SK-N-SH (cell line): ENCODE measurements at regions not wholly inside any gene's neighbourhood (a gene's known extent, or its start where the extent isn't known, plus 50 kb on each side); places are given as distances from the start of the nearest gene placed in this dataset.

ENCODE experiments used
- CTCF ChIA-PET: fragments of 300-600, 350-600 bp; formaldehyde crosslinking; extraction: SDS; loops from one replicate; lab custom pipeline; 2021; lab: Yijun Ruan, JAX
- POLR2A ChIA-PET: fragments of 350-600 bp; sonication (Branson Sonifier 250); formaldehyde crosslinking; extraction: SDS; loops from one replicate; lab custom pipeline; 2020; ENCODE audit warnings: antibody characterized with exemption, inconsistent platforms; lab: Yijun Ruan, JAX
- DNase-seq: peaks from one replicate; pipeline ENCODE4 v3.0.0; 2012
- H2AFZ ChIP-seq: fragments of 200-600 bp; sonication (generic); 2 replicates; pipeline ENCODE4 v1.8.1; 2016; ENCODE audit warnings: antibody characterized with exemption, mild to moderate bottlenecking, low read depth
- H3F3A ChIP-seq: fragments of 200-600 bp; sonication (generic); replicated peaks from 2 replicates; pipeline ENCODE3; 2016; ENCODE audit warnings: antibody characterized with exemption, mild to moderate bottlenecking; ENCODE audit not compliant: insufficient read depth
- H3K27ac ChIP-seq, 2 experiments: fragments of 200-500 bp in 1 of 2; fragments of 200-600 bp in 1 of 2; sonication (Bioruptor generic) in 1 of 2; sonication (generic), shearing (Covaris generic) in 1 of 2; 2 replicates each; pipeline versions ENCODE4 v1.5.1 to v1.6.1; 2014 to 2016; ENCODE audit warnings: low read depth in 2 of 2, inconsistent platforms in 1 of 2, low read length in 1 of 2, mild to moderate bottlenecking in 1 of 2, mixed read lengths in 1 of 2
- H3K27me3 ChIP-seq: fragments of 200-600 bp; sonication (generic), shearing (Covaris generic); 2 replicates; pipeline ENCODE4 v1.6.1; 2016; ENCODE audit warnings: mixed run types; ENCODE audit not compliant: insufficient read depth
- H3K36me3 ChIP-seq, 2 experiments: fragments of 200-500 bp in 1 of 2; fragments of 200-600 bp in 1 of 2; sonication (Bioruptor generic) in 1 of 2; sonication (generic) in 1 of 2; replicated peaks in 1 of 2; 2 replicates each; pipeline versions ENCODE3 to v1.5.1; 2014 to 2016; ENCODE audit warnings: low read length in 1 of 2, mild to moderate bottlenecking in 1 of 2; ENCODE audit not compliant: insufficient read depth in 2 of 2, control insufficient read depth in 1 of 2
- H3K4me1 ChIP-seq, 2 experiments: fragments of 200-500 bp in 1 of 2; fragments of 200-600 bp in 1 of 2; sonication (Bioruptor generic) in 1 of 2; sonication (generic), shearing (Covaris generic) in 1 of 2; 2 replicates each; pipeline versions ENCODE4 v1.5.1 to v1.6.1; 2014 to 2016; ENCODE audit warnings: low read depth in 1 of 2, low read length in 1 of 2, mixed run types in 1 of 2; ENCODE audit not compliant: insufficient read depth in 2 of 2, control insufficient read depth in 1 of 2
- H3K4me2 ChIP-seq: fragments of 200-600 bp; sonication (generic), shearing (Covaris generic); 2 replicates; pipeline ENCODE4 v1.6.1; 2017; ENCODE audit warnings: mixed run types
- H3K4me3 ChIP-seq, 2 experiments: fragments of 200-500 bp in 1 of 2; fragments of 200-600 bp in 1 of 2; sonication (Bioruptor generic) in 1 of 2; sonication (generic), shearing (Covaris generic) in 1 of 2; 2 replicates each; pipeline versions ENCODE4 v1.5.1 to v1.8.1; 2014 to 2016; ENCODE audit warnings: low read depth in 2 of 2, inconsistent platforms in 1 of 2, low read length in 1 of 2, mild to moderate bottlenecking in 1 of 2, mixed read lengths in 1 of 2, moderate library complexity in 1 of 2
- H3K79me2 ChIP-seq: fragments of 200-600 bp; sonication (generic); 2 replicates; pipeline ENCODE4 v1.8.1; 2017; ENCODE audit warnings: mild to moderate bottlenecking; ENCODE audit not compliant: insufficient read depth
- H3K9ac ChIP-seq: fragments of 200-600 bp; sonication (generic); 2 replicates; pipeline ENCODE4 v1.6.1; 2017; ENCODE audit warnings: mixed run types
- H3K9me2 ChIP-seq: fragments of 200-600 bp; sonication (generic); 2 replicates; pipeline ENCODE4 v1.6.1; 2017; ENCODE audit warnings: mixed run types
- H3K9me3 ChIP-seq: fragments of 200-600 bp; sonication (generic); 2 replicates; pipeline ENCODE4 v1.6.1; 2017; ENCODE audit warnings: mixed run types, mild to moderate bottlenecking, moderate library complexity
- H4K20me1 ChIP-seq: fragments of 200-600 bp; sonication (generic); 2 replicates; pipeline ENCODE4 v1.6.1; 2017; ENCODE audit warnings: mild to moderate bottlenecking, mixed run types; ENCODE audit not compliant: insufficient read depth
- CHD2 ChIP-seq: fragments of 150-350 bp; IDR thresholded peaks from 2 replicates; pipeline ENCODE4 v1.6.1; 2018; ENCODE audit warnings: low read length; ENCODE audit not compliant: partially characterized antibody
- EP300 ChIP-seq, 2 experiments: IDR thresholded peaks; 2 replicates each; pipeline versions ENCODE4 v1.4.0 to v1.6.1; 2012; ENCODE audit warnings: borderline replicate concordance in 1 of 2, low read depth in 1 of 2, low read length in 1 of 2
- EZH2phosphoT487 ChIP-seq: fragments of 200-600 bp; sonication (generic); IDR thresholded peaks from 2 replicates; pipeline ENCODE4 v1.6.1; 2017; ENCODE audit warnings: low read depth, mixed run types, mild to moderate bottlenecking, antibody characterized with exemption, moderate library complexity, borderline replicate concordance
- FOXM1 ChIP-seq: IDR thresholded peaks from 2 replicates; pipeline ENCODE4 v1.4.0; 2012; ENCODE audit warnings: low read depth, mild to moderate bottlenecking
- GATA2 ChIP-seq: sonication (generic); formaldehyde crosslinking; IDR thresholded peaks from 2 replicates; pipeline ENCODE4 v1.5.0; 2020; ENCODE audit warnings: mild to moderate bottlenecking, missing genetic modification reagents
- NFIC ChIP-seq: IDR thresholded peaks from 2 replicates; pipeline ENCODE4 v1.4.0; 2012; ENCODE audit warnings: borderline replicate concordance
- NRF1 ChIP-seq: IDR thresholded peaks from 2 replicates; pipeline ENCODE4 v1.6.1; 2012; ENCODE audit warnings: low read depth, mild to moderate bottlenecking, low read length
- RAD21 ChIP-seq: IDR thresholded peaks from 2 replicates; pipeline ENCODE4 v1.6.1; 2012; ENCODE audit warnings: mild to moderate bottlenecking, low read length
- RXRA ChIP-seq: IDR thresholded peaks from 2 replicates; pipeline ENCODE4 v1.4.0; 2012; ENCODE audit warnings: low read depth, mild to moderate bottlenecking, borderline replicate concordance
- SIN3A ChIP-seq: IDR thresholded peaks from 2 replicates; pipeline ENCODE4 v1.6.1; 2012; ENCODE audit warnings: low read depth, mild to moderate bottlenecking, low read length, moderate library complexity, borderline replicate concordance
- TAF1 ChIP-seq: IDR thresholded peaks from 2 replicates; pipeline ENCODE4 v1.6.1; 2012; ENCODE audit warnings: low read depth, mild to moderate bottlenecking, low read length, moderate library complexity, borderline replicate concordance
- TCF12 ChIP-seq: IDR thresholded peaks from 2 replicates; pipeline ENCODE4 v1.4.0; 2012
- TEAD4 ChIP-seq: IDR thresholded peaks from 2 replicates; pipeline ENCODE4 v1.4.0; 2012; ENCODE audit warnings: mild to moderate bottlenecking, borderline replicate concordance; ENCODE audit not compliant: insufficient read depth
- whole genome bisulfite sequencing: methylation state at CpG from one replicate; pipeline ENCODE4 v1.1.6; 2017; ENCODE audit warnings: low lambda C conversion rate; 5-methylcytosine and 5-hydroxymethylcytosine counted together
- TF ChIP-seq, protein P1 (sequence below): IDR thresholded peaks from 2 replicates; pipeline ENCODE4 v1.4.0; 2012; ENCODE audit warnings: low read depth, borderline replicate concordance
- TF ChIP-seq, protein P2 (sequence below): IDR thresholded peaks from 2 replicates; pipeline ENCODE4 v1.6.1; 2012; ENCODE audit warnings: mild to moderate bottlenecking, low read depth, low read length, moderate library complexity
- TF ChIP-seq, protein P3 (sequence below): IDR thresholded peaks from 2 replicates; pipeline ENCODE4 v1.4.0; 2012; ENCODE audit warnings: low read depth

DNA sequence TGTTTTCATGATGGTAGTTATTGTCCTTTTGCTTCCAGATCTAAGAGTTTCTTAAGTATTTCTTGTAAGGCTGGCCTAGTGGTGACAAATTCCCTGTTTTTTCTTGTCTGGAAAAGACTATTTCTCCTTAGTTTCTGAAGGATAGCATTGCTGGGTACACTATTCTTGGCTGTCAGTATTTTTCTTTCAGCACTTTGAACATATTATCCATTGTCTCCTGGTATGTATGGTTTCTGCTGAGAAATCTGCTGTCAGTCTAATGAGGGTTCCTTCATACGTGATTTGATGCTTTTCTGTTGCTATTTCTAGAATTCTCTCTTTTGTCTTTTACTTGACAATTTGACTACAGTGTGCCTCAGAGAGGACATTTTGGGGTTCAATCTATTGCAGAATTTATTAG, 134.3 kb downstream of the CGGBP1 start:
- H3K27me3 ChIP-seq, result no peaks in the 10 kb centered on the region
- H2AFZ ChIP-seq, result no peak overlapping the region
- H3K79me2 ChIP-seq, result no peaks in the 10 kb centered on the region
- no peaks in the 10 kb centered on the region for H3F3A ChIP-seq
- no peaks in the 10 kb centered on the region for H3K9me2 ChIP-seq
- H3K4me3 ChIP-seq, result no peak overlapping the region
- no peaks in the 10 kb centered on the region for H4K20me1 ChIP-seq
- ChIA-PET POLR2A (interaction anchor here (0.6 kb wide), 1 partner anchor 28 kb away, joined by 4 read pairs; no protein-coding TSS in a partner anchor), CTCF (no interaction called here)
- TF ChIP-seq, protein P1, sequence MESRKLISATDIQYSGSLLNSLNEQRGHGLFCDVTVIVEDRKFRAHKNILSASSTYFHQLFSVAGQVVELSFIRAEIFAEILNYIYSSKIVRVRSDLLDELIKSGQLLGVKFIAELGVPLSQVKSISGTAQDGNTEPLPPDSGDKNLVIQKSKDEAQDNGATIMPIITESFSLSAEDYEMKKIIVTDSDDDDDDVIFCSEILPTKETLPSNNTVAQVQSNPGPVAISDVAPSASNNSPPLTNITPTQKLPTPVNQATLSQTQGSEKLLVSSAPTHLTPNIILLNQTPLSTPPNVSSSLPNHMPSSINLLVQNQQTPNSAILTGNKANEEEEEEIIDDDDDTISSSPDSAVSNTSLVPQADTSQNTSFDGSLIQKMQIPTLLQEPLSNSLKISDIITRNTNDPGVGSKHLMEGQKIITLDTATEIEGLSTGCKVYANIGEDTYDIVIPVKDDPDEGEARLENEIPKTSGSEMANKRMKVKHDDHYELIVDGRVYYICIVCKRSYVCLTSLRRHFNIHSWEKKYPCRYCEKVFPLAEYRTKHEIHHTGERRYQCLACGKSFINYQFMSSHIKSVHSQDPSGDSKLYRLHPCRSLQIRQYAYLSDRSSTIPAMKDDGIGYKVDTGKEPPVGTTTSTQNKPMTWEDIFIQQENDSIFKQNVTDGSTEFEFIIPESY, result no peak
- TF ChIP-seq EZH2phosphoT487, result no peak
- no peak for TF ChIP-seq CHD2
- no peak for TF ChIP-seq TCF12
- DNase-seq, result no peak
- 8% methylated on average over 1 of the region's 1 CpG for WGBS
- H3K27ac ChIP-seq, result no peak overlapping the region
- no peak overlapping the region for H3K4me2 ChIP-seq
- H3K36me3 ChIP-seq, result no peaks in the 10 kb centered on the region
- H3K9ac ChIP-seq, result no peak overlapping the region
- H3K9me3 ChIP-seq, result no peaks in the 10 kb centered on the region; the same call in 1 of the 2 replicates
- H3K4me1 ChIP-seq, result no peaks in the 10 kb centered on the region

DNA sequence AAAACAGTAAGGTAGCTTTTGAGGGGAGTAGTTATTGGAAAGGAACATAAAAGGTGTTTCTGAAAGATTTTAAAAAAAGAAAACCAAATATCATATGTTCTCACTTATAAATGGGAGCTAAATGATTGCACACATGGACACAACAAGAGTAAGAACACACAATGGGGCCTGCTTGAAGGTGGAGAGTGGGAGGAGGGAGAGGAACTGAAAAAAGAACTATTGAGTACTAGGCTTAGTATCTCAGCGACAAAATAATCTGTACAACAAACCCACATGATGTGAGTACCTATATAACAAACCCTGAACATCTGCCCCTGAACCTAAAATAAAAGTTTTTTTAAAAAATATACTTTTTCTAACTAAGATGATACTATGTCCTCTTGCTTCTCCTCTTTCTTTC, 138.3 kb downstream of the CGGBP1 start:
- no peak for DNase-seq
- H3K4me1 ChIP-seq, result no peaks in the 10 kb centered on the region
- H3K4me2 ChIP-seq, result no peak overlapping the region
- H3F3A ChIP-seq, result no peaks in the 10 kb centered on the region
- H3K79me2 ChIP-seq, result no peaks in the 10 kb centered on the region
- H2AFZ ChIP-seq, result no peak overlapping the region
- no peaks in the 10 kb centered on the region for H4K20me1 ChIP-seq
- 0% methylated on average over 1 of the region's 1 CpG for WGBS
- H3K9me3 ChIP-seq, result no peaks in the 10 kb centered on the region; the same call in 1 of the 2 replicates
- no peak overlapping the region for H3K4me3 ChIP-seq
- H3K36me3 ChIP-seq, result no peaks in the 10 kb centered on the region
- H3K27me3 ChIP-seq, result no peaks in the 10 kb centered on the region
- ChIA-PET CTCF (no interaction called here), POLR2A (no interaction called here)
- TF ChIP-seq, protein P2, sequence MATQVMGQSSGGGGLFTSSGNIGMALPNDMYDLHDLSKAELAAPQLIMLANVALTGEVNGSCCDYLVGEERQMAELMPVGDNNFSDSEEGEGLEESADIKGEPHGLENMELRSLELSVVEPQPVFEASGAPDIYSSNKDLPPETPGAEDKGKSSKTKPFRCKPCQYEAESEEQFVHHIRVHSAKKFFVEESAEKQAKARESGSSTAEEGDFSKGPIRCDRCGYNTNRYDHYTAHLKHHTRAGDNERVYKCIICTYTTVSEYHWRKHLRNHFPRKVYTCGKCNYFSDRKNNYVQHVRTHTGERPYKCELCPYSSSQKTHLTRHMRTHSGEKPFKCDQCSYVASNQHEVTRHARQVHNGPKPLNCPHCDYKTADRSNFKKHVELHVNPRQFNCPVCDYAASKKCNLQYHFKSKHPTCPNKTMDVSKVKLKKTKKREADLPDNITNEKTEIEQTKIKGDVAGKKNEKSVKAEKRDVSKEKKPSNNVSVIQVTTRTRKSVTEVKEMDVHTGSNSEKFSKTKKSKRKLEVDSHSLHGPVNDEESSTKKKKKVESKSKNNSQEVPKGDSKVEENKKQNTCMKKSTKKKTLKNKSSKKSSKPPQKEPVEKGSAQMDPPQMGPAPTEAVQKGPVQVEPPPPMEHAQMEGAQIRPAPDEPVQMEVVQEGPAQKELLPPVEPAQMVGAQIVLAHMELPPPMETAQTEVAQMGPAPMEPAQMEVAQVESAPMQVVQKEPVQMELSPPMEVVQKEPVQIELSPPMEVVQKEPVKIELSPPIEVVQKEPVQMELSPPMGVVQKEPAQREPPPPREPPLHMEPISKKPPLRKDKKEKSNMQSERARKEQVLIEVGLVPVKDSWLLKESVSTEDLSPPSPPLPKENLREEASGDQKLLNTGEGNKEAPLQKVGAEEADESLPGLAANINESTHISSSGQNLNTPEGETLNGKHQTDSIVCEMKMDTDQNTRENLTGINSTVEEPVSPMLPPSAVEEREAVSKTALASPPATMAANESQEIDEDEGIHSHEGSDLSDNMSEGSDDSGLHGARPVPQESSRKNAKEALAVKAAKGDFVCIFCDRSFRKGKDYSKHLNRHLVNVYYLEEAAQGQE, result no peak
- TF ChIP-seq NFIC (no peak), TEAD4 (no peak), RXRA (no peak), GATA2 (CRISPR knock-in tag) (no peak), SIN3A (no peak), EP300 (IDR thresholded peaks at IDR 0.05; ENCODE audit: borderline replicate concordance in 1 of 2, low read depth in 1 of 2, low read length in 1 of 2) (no peak), RAD21 (no peak), TAF1 (no peak), FOXM1 (no peak), NRF1 (no peak)
- TF ChIP-seq, protein P3, sequence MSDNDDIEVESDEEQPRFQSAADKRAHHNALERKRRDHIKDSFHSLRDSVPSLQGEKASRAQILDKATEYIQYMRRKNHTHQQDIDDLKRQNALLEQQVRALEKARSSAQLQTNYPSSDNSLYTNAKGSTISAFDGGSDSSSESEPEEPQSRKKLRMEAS, result no peak
- H3K9ac ChIP-seq, result no peak overlapping the region
- H3K27ac ChIP-seq, result no peak overlapping the region
- no peaks in the 10 kb centered on the region for H3K9me2 ChIP-seq
